NCI-H2081 (cell line): ENCODE measurements at regions not wholly inside any gene's neighbourhood (a gene's known extent, or its start where the extent isn't known, plus 50 kb on each side); places are given as distances from the start of the nearest gene placed in this dataset.

Source experiments
- DNase-seq, 2 experiments: peaks; one replicate each; lab custom pipeline; 2025; lab: John Stamatoyannopoulos, UW

- no peak for DNase-seq
Observed at GRCh38 chr7:52980129-52980528, 55.3 kb upstream of the POM121L12 start.

GRCh38 chr7:52973126-52973525 is 62.3 kb upstream of the POM121L12 start:
- DNase-seq = no peak

DNA sequence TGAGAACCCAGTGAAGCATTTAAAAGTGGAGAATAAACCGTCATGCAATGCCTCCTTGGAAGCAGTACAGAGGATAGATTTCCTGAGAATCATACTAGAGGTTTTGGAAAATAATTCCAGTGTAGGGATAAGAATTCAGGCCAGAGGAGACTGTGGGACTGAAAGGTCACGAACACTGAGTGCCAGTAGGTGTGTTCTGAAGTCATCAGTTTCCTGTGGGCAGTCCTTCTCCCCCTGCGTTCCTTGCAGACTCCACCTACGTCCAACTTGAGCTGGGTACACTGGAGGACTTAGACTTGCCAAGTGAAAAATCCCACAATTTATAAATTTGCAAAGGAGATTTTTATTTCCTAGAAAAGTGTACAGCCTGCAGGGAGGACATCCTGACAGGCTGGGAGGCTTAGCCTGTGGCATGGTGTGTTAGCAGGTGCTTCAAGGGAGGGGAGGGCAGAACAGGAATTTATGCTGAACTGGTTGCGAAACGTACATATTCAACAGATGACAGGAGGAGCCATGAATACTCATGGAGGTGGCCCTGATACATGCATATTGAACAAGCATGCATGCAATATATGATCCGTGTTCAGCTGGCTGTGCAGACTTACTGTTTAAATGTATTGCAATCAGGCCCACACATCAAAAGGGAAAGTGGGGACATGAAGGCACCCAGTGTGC is 72.9 kb upstream of the POM121L12 start:
- no peak for DNase-seq

DNA sequence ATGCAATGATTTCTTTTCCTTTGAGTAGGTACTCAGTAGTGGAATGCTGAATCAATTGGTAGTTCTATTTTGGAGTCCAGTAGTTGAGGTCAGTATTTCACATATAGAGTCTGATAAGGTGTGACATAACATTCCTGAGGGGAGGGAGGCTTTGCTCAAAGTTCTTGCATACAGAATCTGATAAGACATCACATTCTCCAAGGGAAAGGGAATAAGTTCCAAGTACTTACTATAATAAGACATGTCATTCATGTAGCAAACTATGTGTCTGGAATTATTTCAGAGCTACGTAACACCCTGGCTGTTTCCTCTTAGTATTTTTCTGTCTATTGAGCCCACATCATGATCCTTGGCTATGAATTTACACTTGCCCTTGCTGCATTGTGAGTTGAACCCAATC is 74.3 kb upstream of the POM121L12 start:
- no peak for DNase-seq

- no peak for DNase-seq
Observed at GRCh38 chr7:52959878-52960660, 75.4 kb upstream of the POM121L12 start.

DNA sequence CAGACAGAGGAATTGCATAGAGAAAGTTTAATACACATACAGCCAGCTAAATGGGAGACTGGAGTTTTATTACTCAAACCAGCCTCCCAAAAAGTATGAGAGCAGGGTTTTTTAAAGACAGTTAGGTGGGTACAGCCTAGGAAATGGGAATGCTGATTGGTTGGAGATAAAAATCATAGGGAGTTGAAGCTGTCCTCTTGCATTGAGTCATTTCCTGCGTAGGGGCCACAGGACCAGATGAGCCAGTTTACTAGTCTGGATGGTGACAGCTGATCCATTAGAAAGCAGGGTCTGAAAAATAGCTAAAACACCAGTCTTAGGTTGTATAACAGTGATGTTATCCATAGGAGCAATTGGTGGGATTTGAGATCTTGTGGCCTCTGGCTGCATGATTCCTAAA is 76.1 kb upstream of the POM121L12 start:
- no peak for DNase-seq

DNA sequence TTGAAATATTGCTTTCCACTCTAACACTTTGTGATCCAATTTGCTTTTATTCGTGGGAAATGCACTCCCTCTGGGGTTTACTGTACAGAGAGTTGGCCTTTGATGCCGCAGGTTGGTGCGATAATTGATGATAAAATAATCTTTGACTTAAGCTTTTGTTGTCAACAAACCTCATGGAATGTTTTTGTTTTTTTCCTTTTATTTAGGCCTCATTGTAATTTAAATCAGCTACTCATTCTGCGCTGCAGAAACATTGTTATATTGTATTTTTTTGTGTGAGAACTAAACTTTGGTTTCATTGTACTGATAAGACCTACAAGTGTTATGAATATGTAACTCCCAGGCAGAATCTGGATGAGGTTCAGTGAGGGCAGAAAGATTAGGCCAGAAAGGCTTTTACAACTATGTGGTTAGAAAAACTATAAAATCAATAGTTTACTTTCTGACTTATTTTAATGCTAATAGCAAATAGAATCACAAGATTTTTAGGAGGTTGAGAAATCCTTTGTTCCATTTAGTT is 76.8 kb upstream of the POM121L12 start:
- no peak for DNase-seq

- DNase-seq = no peak
Observed at GRCh38 chr7:52956379-52956915, 79.0 kb upstream of the POM121L12 start.

- DNase-seq = no peak
Observed at GRCh38 chr7:52955522-52955921, 79.9 kb upstream of the POM121L12 start.

DNA sequence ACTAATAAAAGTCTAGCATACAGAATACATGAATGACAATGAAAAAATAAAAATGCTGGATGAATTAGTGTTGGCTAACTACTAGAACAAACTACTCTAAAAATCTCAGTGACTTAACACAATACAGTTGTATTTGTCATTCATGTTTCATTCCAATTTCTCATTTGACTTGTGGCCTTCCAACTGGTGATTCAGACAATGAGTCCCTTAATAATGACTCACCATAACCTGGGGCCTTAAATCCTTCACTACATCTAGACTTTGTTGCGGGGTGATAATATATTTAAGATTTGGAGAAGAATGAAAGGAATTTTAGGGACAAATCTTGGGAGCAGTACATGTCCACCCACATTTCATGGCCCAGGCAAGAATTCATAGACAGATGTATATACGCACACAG is 90.5 kb upstream of the POM121L12 start:
- DNase-seq = no peak

DNA sequence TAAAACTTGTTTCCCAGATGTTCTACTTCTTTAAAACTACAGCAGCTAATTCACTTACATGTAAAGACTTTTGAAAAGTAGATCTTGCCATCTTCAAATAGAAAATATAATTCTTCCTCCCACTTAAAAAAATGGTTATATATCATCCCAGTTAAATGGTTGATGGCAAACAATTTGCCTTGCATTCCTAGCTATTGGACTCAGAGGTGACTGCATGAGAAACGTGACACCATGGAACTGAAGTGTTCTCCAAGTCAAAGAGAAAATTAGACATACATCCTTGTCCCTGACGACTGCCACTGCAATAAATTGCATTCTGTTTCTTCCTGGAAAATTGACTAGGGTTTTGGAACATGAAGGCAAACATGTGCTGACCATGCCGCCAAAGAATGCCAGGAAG is 95.0 kb upstream of the POM121L12 start:
- no peak for DNase-seq

DNA sequence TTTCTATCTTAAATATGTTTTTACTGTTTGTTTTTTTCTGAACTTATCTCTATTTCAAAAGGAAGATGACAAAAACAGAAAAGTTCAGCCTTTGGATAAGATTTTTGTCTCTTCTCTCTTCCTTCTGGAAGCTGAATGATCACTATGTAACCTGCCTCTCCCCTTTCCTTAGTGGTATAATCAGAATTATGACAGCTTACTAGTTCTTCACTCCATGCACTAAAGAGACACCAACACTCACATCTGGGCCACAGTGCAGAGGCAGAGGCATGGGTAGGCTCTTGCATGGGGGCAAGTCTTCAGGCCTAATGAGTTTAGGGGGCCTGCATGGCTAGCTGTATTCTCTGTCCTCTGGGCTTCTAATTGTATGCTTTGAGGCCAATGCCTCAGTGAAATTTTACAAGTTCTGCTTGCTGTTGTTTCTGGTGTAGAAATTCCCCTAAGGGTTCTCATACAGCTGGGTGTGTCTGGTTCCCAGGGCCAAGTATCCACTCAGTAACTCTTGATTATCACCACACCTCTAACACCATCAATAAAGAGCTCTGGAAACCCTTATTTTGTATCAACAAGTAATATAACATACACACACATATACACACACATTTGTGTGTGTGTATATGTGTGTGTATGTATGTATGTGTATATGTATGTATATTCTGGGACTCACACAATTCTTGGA is 96.8 kb upstream of the POM121L12 start:
- DNase-seq = no peak

DNA sequence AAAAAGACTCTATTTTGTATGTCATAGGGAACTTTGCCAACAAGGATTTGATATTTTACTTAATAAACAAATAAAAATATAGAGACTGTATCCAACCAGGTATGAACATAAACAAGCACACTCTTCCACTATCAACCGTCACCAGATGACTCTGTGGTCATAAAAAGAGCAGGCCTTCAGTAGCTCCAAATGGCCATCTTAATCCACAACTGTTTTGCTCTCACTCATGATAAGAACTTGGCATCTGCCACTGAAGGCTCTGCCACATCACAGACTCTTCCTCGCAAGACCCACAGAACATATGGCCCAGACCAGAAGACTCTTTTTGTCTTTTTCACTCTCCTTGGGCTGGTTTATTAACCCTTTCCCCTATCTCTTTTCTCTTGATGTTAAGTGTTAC is 98.7 kb upstream of the POM121L12 start:
- DNase-seq = no peak

DNA sequence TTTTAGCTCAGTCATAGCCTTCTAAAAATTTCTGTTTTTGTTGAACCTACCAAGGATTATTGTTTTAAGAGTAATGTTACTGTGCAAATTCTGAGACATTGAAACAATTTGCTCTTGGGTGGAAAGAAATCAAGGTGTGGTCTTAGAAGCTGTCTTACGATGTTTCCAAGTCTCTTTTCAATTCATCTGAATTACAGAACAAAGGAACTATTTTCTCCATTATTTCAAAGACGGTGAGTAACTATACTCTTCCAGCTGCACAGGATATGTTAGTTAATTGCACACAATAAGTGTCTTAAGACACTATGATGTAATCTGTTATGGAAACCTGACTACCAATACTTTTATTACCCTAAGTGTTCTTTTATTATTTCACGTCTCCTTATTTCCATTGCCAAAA is 106.8 kb upstream of the POM121L12 start:
- DNase-seq = no peak

DNA sequence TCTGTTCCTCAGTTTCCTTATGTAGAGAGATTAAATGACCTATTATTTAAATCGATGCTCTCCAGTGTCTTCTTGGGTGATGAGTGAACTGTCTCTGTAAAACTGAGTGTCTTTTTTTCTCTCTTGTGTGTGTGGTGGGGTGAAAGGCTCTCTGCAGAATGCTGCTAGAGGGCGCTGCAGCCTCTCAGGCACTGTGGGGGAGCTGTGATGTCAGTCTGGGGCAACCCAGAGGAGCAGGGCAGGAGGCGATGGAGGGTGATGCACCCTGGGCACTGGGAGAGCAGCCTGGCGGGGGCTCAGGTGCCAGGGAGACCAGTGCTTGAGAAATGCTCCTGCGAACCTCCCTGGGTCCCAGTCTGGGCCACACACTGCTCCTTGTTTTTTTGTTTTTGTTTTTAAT is 110.1 kb upstream of the POM121L12 start:
- no peak for DNase-seq

DNA sequence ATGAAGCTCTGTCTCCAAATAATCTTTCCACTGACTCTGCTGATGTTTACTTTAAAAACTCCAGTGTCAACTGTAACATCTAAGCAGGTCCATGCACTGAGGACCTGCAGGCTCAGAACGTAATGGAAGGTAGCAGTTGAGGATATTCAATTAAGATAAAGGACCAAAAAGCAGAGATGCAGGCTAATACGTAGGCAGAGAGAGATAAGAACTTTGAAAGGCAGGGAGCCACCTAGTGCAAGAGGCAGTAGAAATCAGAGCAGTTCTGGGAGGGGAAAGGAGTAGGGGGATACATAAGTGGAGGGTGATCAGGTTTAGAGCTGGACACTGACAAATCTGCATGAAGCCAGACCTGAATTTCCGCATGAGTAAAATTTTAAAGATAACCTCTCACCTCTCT is 114.5 kb upstream of the POM121L12 start:
- DNase-seq = no peak

DNA sequence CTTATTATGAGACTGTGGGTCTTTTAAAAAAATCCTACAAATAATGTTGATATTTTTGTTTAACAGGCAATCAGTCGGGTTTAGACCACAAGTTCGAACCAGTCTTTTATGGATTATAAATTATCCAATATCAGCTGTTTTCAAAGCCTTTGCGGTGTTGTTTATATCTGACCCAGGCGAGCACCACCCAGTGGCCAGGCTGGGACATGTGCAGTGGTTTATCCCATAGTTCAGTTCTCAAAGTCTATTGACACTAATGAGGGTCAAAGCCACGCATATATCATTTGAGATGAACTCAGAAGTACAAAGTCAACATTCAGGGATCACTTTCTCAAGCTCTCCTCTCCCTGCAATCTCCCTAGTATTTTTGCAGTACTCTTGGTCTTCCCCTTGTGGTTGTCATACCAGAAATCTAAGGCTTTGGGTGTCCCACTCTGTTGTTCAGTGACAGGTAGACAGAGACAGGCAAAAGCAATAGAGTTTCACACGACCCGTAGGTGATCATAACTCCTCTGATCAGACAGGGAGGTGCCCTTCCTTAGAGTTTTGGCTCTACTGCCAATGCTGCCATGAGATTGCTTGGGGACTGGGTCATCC is 117.4 kb upstream of the POM121L12 start:
- DNase-seq = no peak

GRCh38 chr7:52911795-52912194 is 123.6 kb upstream of the POM121L12 start:
- no peak for DNase-seq

GRCh38 chr7:52911326-52911725 is 124.1 kb upstream of the POM121L12 start:
- no peak for DNase-seq

DNA sequence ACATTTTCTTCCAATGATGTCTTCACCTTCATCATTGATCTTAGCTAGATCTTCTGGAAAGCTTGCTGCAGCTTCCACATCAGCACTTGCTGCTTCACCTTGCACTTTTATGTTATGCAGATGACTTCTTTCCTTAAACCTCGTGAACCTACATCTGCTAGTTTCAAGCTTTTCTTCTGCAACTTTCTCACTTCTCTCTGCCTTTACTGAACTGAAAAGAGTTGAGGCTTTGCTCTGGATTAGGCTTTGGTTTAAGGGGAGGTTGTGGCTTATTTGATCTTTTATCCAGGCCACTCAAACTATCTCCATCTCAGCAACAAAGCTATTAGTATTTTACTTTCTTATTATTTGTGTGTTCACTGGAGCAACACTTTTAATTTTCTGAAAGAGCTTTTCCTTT is 125.5 kb upstream of the POM121L12 start:
- no peak for DNase-seq

GRCh38 chr7:52909131-52909530 is 126.3 kb upstream of the POM121L12 start:
- no peak for DNase-seq

GRCh38 chr7:52897713-52898112 is 137.7 kb upstream of the POM121L12 start:
- no peak for DNase-seq
